IMR-90 (cell line): ENCODE measurements at regions not wholly inside any gene's neighbourhood (a gene's known extent, or its start where the extent isn't known, plus 50 kb on each side); places are given as distances from the start of the nearest gene placed in this dataset.

Experiments used
- ATAC-seq: fragments of 200-7000 bp; cut with Tn5 transposase; 2 replicates; pipeline ENCODE4 v1.9.1; 2020; ENCODE audit warnings: low read depth, mild to moderate bottlenecking, moderate library complexity
- BruUV-seq: library from RNA; stranded (reverse); fragments of 400-500 nt; replicated peaks from 2 replicates; lab custom pipeline; 2021; lab: Mats Ljungman, UMichigan
- CTCF ChIA-PET: fragments of 300-600 bp; formaldehyde crosslinking; extraction: SDS; loops from one replicate; lab custom pipeline; 2021; ENCODE audit warnings: antibody characterized with exemption; lab: Yijun Ruan, JAX
- POLR2A ChIA-PET: fragments of 300-600 bp; sonication (Branson Sonifier 250); formaldehyde crosslinking; loops from one replicate; lab custom pipeline; 2022; ENCODE audit warnings: antibody characterized with exemption; ENCODE audit not compliant: unreplicated experiment; lab: Charles Lee
- DNase-seq: peaks from one replicate; pipeline ENCODE4 v3.0.0; 2013
- H2AFZ ChIP-seq: replicated peaks from 2 replicates; pipeline ENCODE3; 2013; ENCODE audit warnings: low read length, mild to moderate bottlenecking; ENCODE audit not compliant: poor library complexity
- H2AK5ac ChIP-seq: 2 replicates; pipeline ENCODE4 v1.6.1; 2013; ENCODE audit warnings: low read depth, low read length, inconsistent platforms
- H2AK9ac ChIP-seq: replicated peaks from 2 replicates; pipeline ENCODE3; 2013; ENCODE audit warnings: mild to moderate bottlenecking, low read depth, low read length, moderate library complexity; ENCODE audit not compliant: poor library complexity
- H2BK120ac ChIP-seq: 2 replicates; pipeline ENCODE4 v1.6.1; 2013; ENCODE audit warnings: low read depth, low read length, inconsistent platforms
- H2BK15ac ChIP-seq: 3 replicates; pipeline ENCODE4 v1.6.1; 2013; ENCODE audit warnings: low read depth, low read length, inconsistent platforms
- H2BK20ac ChIP-seq: 2 replicates; pipeline ENCODE4 v1.6.1; 2013; ENCODE audit warnings: low read depth, mild to moderate bottlenecking, inconsistent platforms, low read length, moderate library complexity
- H2BK5ac ChIP-seq: 2 replicates; pipeline ENCODE4 v1.6.1; 2013; ENCODE audit warnings: mild to moderate bottlenecking, low read depth, low read length, inconsistent platforms; ENCODE audit not compliant: poor library complexity, severe bottlenecking
- H3K14ac ChIP-seq: replicated peaks from 2 replicates; pipeline ENCODE4 v1.6.1; 2013; ENCODE audit warnings: low read depth, low read length, inconsistent platforms
- H3K18ac ChIP-seq: 2 replicates; pipeline ENCODE4 v1.6.1; 2013; ENCODE audit warnings: low read depth, low read length, control low read depth
- H3K23ac ChIP-seq: 2 replicates; pipeline ENCODE4 v1.6.1; 2013; ENCODE audit warnings: low read depth, low read length, inconsistent platforms
- H3K27ac ChIP-seq: 2 replicates; pipeline ENCODE4 v1.5.1; 2013; ENCODE audit warnings: mild to moderate bottlenecking, control low read depth, low read length; ENCODE audit not compliant: insufficient read depth
- H3K27me3 ChIP-seq: 2 replicates; pipeline ENCODE4 v1.6.1; 2013; ENCODE audit warnings: low read length; ENCODE audit not compliant: control insufficient read depth, insufficient read depth
- H3K36me3 ChIP-seq: 2 replicates; pipeline ENCODE4 v1.6.1; 2013; ENCODE audit warnings: low read length, mixed read lengths; ENCODE audit not compliant: control insufficient read depth, insufficient read depth
- H3K4ac ChIP-seq: 2 replicates; pipeline ENCODE4 v1.6.1; 2013; ENCODE audit warnings: low read depth, low read length, inconsistent platforms
- H3K4me1 ChIP-seq: 2 replicates; pipeline ENCODE4 v1.6.1; 2013; ENCODE audit warnings: low read length, mixed read lengths; ENCODE audit not compliant: control insufficient read depth, insufficient read depth
- H3K4me2 ChIP-seq: 2 replicates; pipeline ENCODE4 v1.6.1; 2013; ENCODE audit warnings: low read depth, mild to moderate bottlenecking, control low read depth, low read length, moderate library complexity
- H3K4me3 ChIP-seq: 2 replicates; pipeline ENCODE4 v1.5.1; 2013; ENCODE audit warnings: low read depth, mild to moderate bottlenecking, control low read depth, low read length, moderate library complexity; ENCODE audit not compliant: insufficient read depth
- H3K56ac ChIP-seq: 2 replicates; pipeline ENCODE4 v1.6.1; 2013; ENCODE audit warnings: low read length, inconsistent platforms; ENCODE audit not compliant: insufficient read depth; ENCODE audit errors: extremely low read depth
- H3K79me1 ChIP-seq, 2 experiments: 2 replicates each; pipeline ENCODE4 v1.6.1; 2013; ENCODE audit warnings: low read length in 2 of 2, inconsistent platforms in 1 of 2, low read depth in 1 of 2
- H3K9ac ChIP-seq: 2 replicates; pipeline ENCODE4 v1.6.1; 2013; ENCODE audit warnings: low read depth, low read length, control low read depth
- H3K9me1 ChIP-seq: 2 replicates; pipeline ENCODE4 v1.6.1; 2013; ENCODE audit warnings: low read length, inconsistent platforms; ENCODE audit not compliant: insufficient read depth
- H3K9me3 ChIP-seq: 2 replicates; pipeline ENCODE4 v1.6.1; 2013; ENCODE audit warnings: low read length; ENCODE audit not compliant: control insufficient read depth, insufficient read depth
- H4K20me1 ChIP-seq: 2 replicates; pipeline ENCODE4 v1.6.1; 2013; ENCODE audit warnings: low read length, inconsistent platforms; ENCODE audit not compliant: insufficient read depth
- H4K5ac ChIP-seq: 2 replicates; pipeline ENCODE4 v1.6.1; 2013; ENCODE audit warnings: mild to moderate bottlenecking, low read depth, low read length, control low read depth
- H4K8ac ChIP-seq, 2 experiments: 2 replicates each; pipeline ENCODE4 v1.6.1; 2013; ENCODE audit warnings: low read depth in 2 of 2, low read length in 2 of 2, control low read depth in 1 of 2, inconsistent platforms in 1 of 2
- H4K91ac ChIP-seq: 2 replicates; pipeline ENCODE4 v1.6.1; 2013; ENCODE audit warnings: low read depth, low read length, inconsistent platforms; ENCODE audit not compliant: insufficient read depth
- BHLHE40 ChIP-seq: fragments of 150-350 bp; IDR thresholded peaks from 2 replicates; pipeline ENCODE4 v1.6.1; 2016; ENCODE audit warnings: mild to moderate bottlenecking, low read depth, low read length
- CEBPB ChIP-seq: IDR thresholded peaks from 2 replicates; pipeline ENCODE4 v1.6.1; 2012; ENCODE audit warnings: low read depth, low read length, improper control_type of control experiment
- CHD1 ChIP-seq: IDR thresholded peaks from 2 replicates; pipeline ENCODE4 v1.6.1; 2012; ENCODE audit warnings: low read depth, low read length, improper control_type of control experiment
- FOS ChIP-seq: fragments of 150-350 bp; IDR thresholded peaks from 2 replicates; pipeline ENCODE4 v1.6.1; 2016; ENCODE audit warnings: low read depth, low read length
- MAFK ChIP-seq: IDR thresholded peaks from 2 replicates; pipeline ENCODE4 v1.6.1; 2012; ENCODE audit warnings: low read depth, low read length, improper control_type of control experiment
- MXI1 ChIP-seq: IDR thresholded peaks from 2 replicates; pipeline ENCODE4 v1.6.1; 2012; ENCODE audit warnings: low read depth, mild to moderate bottlenecking, low read length, moderate library complexity, borderline replicate concordance
- NFE2L2 ChIP-seq: fragments of 150-350 bp; IDR thresholded peaks from 2 replicates; pipeline ENCODE4 v1.6.1; 2016; ENCODE audit warnings: low read depth, mild to moderate bottlenecking, low read length
- RAD21 ChIP-seq: IDR thresholded peaks from 2 replicates; pipeline ENCODE4 v1.6.1; 2012; ENCODE audit warnings: low read length, improper control_type of control experiment
- RCOR1 ChIP-seq: IDR thresholded peaks from 2 replicates; pipeline ENCODE4 v1.6.1; 2012; ENCODE audit warnings: mild to moderate bottlenecking, low read length, improper control_type of control experiment; ENCODE audit not compliant: insufficient replicate concordance
- RFX5 ChIP-seq: IDR thresholded peaks from 2 replicates; pipeline ENCODE4 v1.8.0; 2012; ENCODE audit warnings: low read depth, mild to moderate bottlenecking, low read length, moderate library complexity
- SMC3 ChIP-seq: fragments of 150-350 bp; IDR thresholded peaks from 2 replicates; pipeline ENCODE4 v1.6.1; 2016; ENCODE audit warnings: low read depth, mild to moderate bottlenecking, antibody characterized with exemption, low read length, moderate library complexity
- WGBS, 2 experiments: methylation state at CpG; one replicate each; pipeline versions ENCODE4 v1.1.5 to v1.1.7; 2013; ENCODE audit warnings: missing lambda C conversion rate in 2 of 2; ENCODE audit not compliant: insufficient read length in 1 of 2; ENCODE audit errors: extremely low coverage in 2 of 2; 5-methylcytosine and 5-hydroxymethylcytosine counted together
- dilution Hi-C: fragments of 300-500 bp; cut with HindIII; formaldehyde crosslinking; loops from one replicate; pipeline ENCODE4 v1.14.3; 2018; ENCODE audit warnings: low sequenced_read_pairs; ENCODE audit not compliant: unreplicated experiment
- in situ Hi-C: fragments of 300-500 bp; cut with MboI; formaldehyde crosslinking; loops from 3 replicates; pipeline ENCODE4 v1.14.3; 2019; ENCODE audit warnings: low sequenced_read_pairs, inconsistent platforms, mixed read lengths
- intact Hi-C: fragments of 100-400 bp; cut with micrococcal nuclease; formaldehyde crosslinking; loops from 2 replicates; pipeline ENCODE4 v1.10.0; 2022
- TF ChIP-seq, protein P1 (sequence below): fragments of 150-350 bp; IDR thresholded peaks from 2 replicates; pipeline ENCODE4 v1.6.1; 2017; ENCODE audit warnings: mild to moderate bottlenecking, antibody characterized with exemption, low read length, low read depth
- TF ChIP-seq, protein P2 (sequence below): conservative IDR thresholded peaks from 2 replicates; pipeline ENCODE4 v1.5.1; 2012; ENCODE audit warnings: mild to moderate bottlenecking, low read depth, low read length, improper control_type of control experiment

GRCh38 chr17:77390870-77391269 is 250.1 kb downstream of the SEC14L1 start:
- intact Hi-C loops = no loop called here
- in situ Hi-C loops = no loop called here
- H3K9me3 ChIP-seq = no peaks in the 10 kb centered on the region
- peaks cover 74% of the 10 kb centered on the region for H3K4me1 ChIP-seq
- peak overlapping the region; percentile 93 for H2BK5ac ChIP-seq
- H3K56ac ChIP-seq = peak overlapping the region; percentile 95; the same call in 1 of the 2 replicates
- H3K79me1 ChIP-seq = peaks cover 16 to 89% of the 10 kb centered on the region in 2 experiments; a peak in 3 of 4 replicates
- peak overlapping the region; percentile 98 for H2AK9ac ChIP-seq
- no peak overlapping the region for H3K4me3 ChIP-seq
- dilution Hi-C loops = no loop called here
- H3K18ac ChIP-seq = peak overlapping the region; percentile 36
- peak overlapping the region; percentile 73 for H3K9ac ChIP-seq
- POLR2A ChIA-PET = no interaction called here
- H4K20me1 ChIP-seq = peaks cover 54% of the 10 kb centered on the region
- peaks cover 52% of the 10 kb centered on the region for H3K9me1 ChIP-seq
- WGBS, 2 experiments = no CpG with 5 or more reads among the region's 12 CpGs
- no peak overlapping the region for H3K4me2 ChIP-seq
- peak overlapping the region; percentile 23 for H4K5ac ChIP-seq
- H2BK120ac ChIP-seq = peak overlapping the region; percentile 90
- no peak overlapping the region for H2AFZ ChIP-seq
- DNase-seq = no peak
- ATAC-seq = no peak
- peaks cover 13% of the 10 kb centered on the region; the same call in 1 of the 2 replicates for H3K36me3 ChIP-seq
- H3K14ac ChIP-seq = peak overlapping the region; percentile 78
- CTCF ChIA-PET = no interaction called here
- H2AK5ac ChIP-seq = peak overlapping the region; percentile 96
- TF ChIP-seq, protein P1, sequence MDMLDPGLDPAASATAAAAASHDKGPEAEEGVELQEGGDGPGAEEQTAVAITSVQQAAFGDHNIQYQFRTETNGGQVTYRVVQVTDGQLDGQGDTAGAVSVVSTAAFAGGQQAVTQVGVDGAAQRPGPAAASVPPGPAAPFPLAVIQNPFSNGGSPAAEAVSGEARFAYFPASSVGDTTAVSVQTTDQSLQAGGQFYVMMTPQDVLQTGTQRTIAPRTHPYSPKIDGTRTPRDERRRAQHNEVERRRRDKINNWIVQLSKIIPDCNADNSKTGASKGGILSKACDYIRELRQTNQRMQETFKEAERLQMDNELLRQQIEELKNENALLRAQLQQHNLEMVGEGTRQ = no peak
- no peak for TF ChIP-seq RFX5
- TF ChIP-seq CHD1 = no peak
- no peak for TF ChIP-seq MXI1
- TF ChIP-seq NFE2L2 = no peak
- TF ChIP-seq FOS = no peak
- TF ChIP-seq RCOR1 = no peak
- TF ChIP-seq, protein P2, sequence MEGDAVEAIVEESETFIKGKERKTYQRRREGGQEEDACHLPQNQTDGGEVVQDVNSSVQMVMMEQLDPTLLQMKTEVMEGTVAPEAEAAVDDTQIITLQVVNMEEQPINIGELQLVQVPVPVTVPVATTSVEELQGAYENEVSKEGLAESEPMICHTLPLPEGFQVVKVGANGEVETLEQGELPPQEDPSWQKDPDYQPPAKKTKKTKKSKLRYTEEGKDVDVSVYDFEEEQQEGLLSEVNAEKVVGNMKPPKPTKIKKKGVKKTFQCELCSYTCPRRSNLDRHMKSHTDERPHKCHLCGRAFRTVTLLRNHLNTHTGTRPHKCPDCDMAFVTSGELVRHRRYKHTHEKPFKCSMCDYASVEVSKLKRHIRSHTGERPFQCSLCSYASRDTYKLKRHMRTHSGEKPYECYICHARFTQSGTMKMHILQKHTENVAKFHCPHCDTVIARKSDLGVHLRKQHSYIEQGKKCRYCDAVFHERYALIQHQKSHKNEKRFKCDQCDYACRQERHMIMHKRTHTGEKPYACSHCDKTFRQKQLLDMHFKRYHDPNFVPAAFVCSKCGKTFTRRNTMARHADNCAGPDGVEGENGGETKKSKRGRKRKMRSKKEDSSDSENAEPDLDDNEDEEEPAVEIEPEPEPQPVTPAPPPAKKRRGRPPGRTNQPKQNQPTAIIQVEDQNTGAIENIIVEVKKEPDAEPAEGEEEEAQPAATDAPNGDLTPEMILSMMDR = no peak
- no peak for TF ChIP-seq MAFK
- no peak for TF ChIP-seq CEBPB
- TF ChIP-seq RAD21 = no peak
- no peak for TF ChIP-seq SMC3
- TF ChIP-seq BHLHE40 = no peak
- peak overlapping the region; percentile 98 for H4K91ac ChIP-seq
- no TSS peak for BruUV-seq
- peak overlapping the region; percentile 85; the same call in 2 of the 3 replicates for H2BK15ac ChIP-seq
- peak overlapping the region; percentile 91 to 94 for H4K8ac ChIP-seq
- H3K27ac ChIP-seq = peak overlapping the region; percentile 90
- H3K27me3 ChIP-seq = no peaks in the 10 kb centered on the region
- H2BK20ac ChIP-seq = peak overlapping the region; percentile 89
- H3K4ac ChIP-seq = peak overlapping the region; percentile 97
- H3K23ac ChIP-seq = peak overlapping the region; percentile 93
